ENCODE measurements at regions not wholly inside any gene's neighbourhood (a gene's known extent, or its start where the extent isn't known, plus 50 kb on each side); places are given as distances from the start of the nearest gene placed in this dataset.

DNA sequence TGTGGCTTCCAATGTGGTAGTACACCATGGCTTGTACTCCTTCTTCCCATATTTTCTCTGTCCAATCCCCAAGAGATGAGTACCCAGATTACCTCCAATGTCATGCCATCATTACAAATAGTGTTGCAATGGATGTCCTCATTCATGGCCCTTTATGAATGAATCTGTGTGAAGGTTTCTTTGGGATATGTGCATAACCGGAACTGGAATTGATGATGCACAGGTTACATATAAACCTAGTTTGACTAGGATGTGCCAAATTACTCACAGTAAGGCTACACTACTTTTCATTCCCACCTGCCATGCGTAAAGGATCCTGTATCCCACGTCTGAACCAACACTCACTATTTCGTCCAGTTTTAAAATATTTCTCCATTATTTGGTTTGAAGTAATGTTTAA, 173.9 kb upstream of the CXCR4 start:
- TF ChIP-seq, protein P1, sequence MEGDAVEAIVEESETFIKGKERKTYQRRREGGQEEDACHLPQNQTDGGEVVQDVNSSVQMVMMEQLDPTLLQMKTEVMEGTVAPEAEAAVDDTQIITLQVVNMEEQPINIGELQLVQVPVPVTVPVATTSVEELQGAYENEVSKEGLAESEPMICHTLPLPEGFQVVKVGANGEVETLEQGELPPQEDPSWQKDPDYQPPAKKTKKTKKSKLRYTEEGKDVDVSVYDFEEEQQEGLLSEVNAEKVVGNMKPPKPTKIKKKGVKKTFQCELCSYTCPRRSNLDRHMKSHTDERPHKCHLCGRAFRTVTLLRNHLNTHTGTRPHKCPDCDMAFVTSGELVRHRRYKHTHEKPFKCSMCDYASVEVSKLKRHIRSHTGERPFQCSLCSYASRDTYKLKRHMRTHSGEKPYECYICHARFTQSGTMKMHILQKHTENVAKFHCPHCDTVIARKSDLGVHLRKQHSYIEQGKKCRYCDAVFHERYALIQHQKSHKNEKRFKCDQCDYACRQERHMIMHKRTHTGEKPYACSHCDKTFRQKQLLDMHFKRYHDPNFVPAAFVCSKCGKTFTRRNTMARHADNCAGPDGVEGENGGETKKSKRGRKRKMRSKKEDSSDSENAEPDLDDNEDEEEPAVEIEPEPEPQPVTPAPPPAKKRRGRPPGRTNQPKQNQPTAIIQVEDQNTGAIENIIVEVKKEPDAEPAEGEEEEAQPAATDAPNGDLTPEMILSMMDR (optimal IDR thresholded peaks at IDR 0.05 in 1 of 3, IDR thresholded peaks at IDR 0.05 in 1 of 3, conservative IDR thresholded peaks at IDR 0.05 in 1 of 3; ENCODE audit: extremely low read depth in 1 of 3, insufficient read depth in 2 of 3, low read length in 3 of 3) = no peak
- TF ChIP-seq EZH2 (IDR thresholded peaks at IDR 0.05; ENCODE audit: low read length) = no peak

Measured in keratinocyte (primary cell).